Right lobe of liver (tissue), 4 donors: ENCODE measurements at regions not wholly inside any gene's neighbourhood (a gene's known extent, or its start where the extent isn't known, plus 50 kb on each side); places are given as distances from the start of the nearest gene placed in this dataset.

Source experiments
- CTCF ChIP-seq, 4 donors: fragments of 200-600 bp in 3 of 4; fragments of 450-650 bp in 1 of 4; IDR thresholded peaks; one replicate each; pipeline versions ENCODE4 v1.5.1 to v1.8.0; 2016 to 2022; ENCODE audit warnings: antibody characterized with exemption in 4 of 4, mild to moderate bottlenecking in 2 of 4
- POLR2A ChIP-seq: fragments of 450-650 bp; IDR thresholded peaks from one replicate; pipeline ENCODE4 v1.6.1; 2017; ENCODE audit warnings: antibody characterized with exemption, mild to moderate bottlenecking
- donor health status: DM: no; HTN: no; CAD: no.
- donor health status: DM: no; HTN: no; CAD: no.
- donor health status: DM: no; HTN: yes; CAD: no.

GRCh38 chr11:129612447-129612961, 203.1 kb upstream of the TMEM45B start:
- no peak for TF ChIP-seq CTCF (IDR thresholded peaks at IDR 0.05)
- no peak for TF ChIP-seq POLR2A
